Kidney (tissue), 13 donors: ENCODE measurements at regions not wholly inside any gene's neighbourhood (a gene's known extent, or its start where the extent isn't known, plus 50 kb on each side); places are given as distances from the start of the nearest gene placed in this dataset.

Source experiments
- DNase-seq, 5 donors: peaks; one replicate each; pipeline ENCODE4 v3.0.0-alpha.2; 2013 to 2020
- FAIRE-seq: peaks from 2 replicates; lab custom pipeline; 2012; peaks lifted over from hg19 to GRCh38; lab: Jason Lieb, UNC
- H3K27ac ChIP-seq, 2 donors: one replicate each; pipeline ENCODE4 v1.7.0; 2013; ENCODE audit warnings: low read depth in 2 of 2, low read length in 2 of 2, inconsistent platforms in 1 of 2
- H3K27me3 ChIP-seq: one replicate; pipeline ENCODE4 v1.7.1; 2013; ENCODE audit warnings: low read length, inconsistent platforms; ENCODE audit not compliant: control insufficient read depth, insufficient read depth
- H3K36me3 ChIP-seq, 3 donors: one replicate each; pipeline versions ENCODE4 v1.7.0 to v1.7.1; 2013; ENCODE audit warnings: low read length in 3 of 3, control low read depth in 1 of 3, inconsistent platforms in 1 of 3; ENCODE audit not compliant: insufficient read depth in 3 of 3, control insufficient read depth in 2 of 3
- H3K4me1 ChIP-seq, 3 donors: one replicate each; pipeline versions ENCODE4 v1.7.0 to v1.7.1; 2013; ENCODE audit warnings: low read length in 3 of 3, inconsistent platforms in 1 of 3, low read depth in 1 of 3; ENCODE audit not compliant: control insufficient read depth in 2 of 3, insufficient read depth in 2 of 3
- H3K4me3 ChIP-seq, 3 donors: one replicate each; pipeline versions ENCODE4 v1.7.0 to v1.8.1; 2013; ENCODE audit warnings: low read length in 3 of 3, control low read depth in 1 of 3, inconsistent platforms in 1 of 3
- H3K9ac ChIP-seq, 3 donors: one replicate each; pipeline versions ENCODE4 v1.7.0 to v1.7.1; 2013; ENCODE audit warnings: low read length in 3 of 3, control low read depth in 1 of 3, inconsistent platforms in 1 of 3
- H3K9me3 ChIP-seq, 3 donors: one replicate each; pipeline versions ENCODE4 v1.7.0 to v1.7.1; 2013; ENCODE audit warnings: low read length in 3 of 3, control low read depth in 1 of 3, inconsistent platforms in 1 of 3; ENCODE audit not compliant: control insufficient read depth in 2 of 3, insufficient read depth in 1 of 3
- CTCF ChIP-seq: IDR thresholded peaks from 3 replicates; pipeline ENCODE4 v1.5.1; 2012; ENCODE audit warnings: mild to moderate bottlenecking, moderate library complexity, borderline replicate concordance; ENCODE audit not compliant: insufficient read depth; ENCODE audit errors: extremely low read depth
- intact Hi-C: fragments of 100-400 bp; cut with DNase I; formaldehyde crosslinking; loops from one replicate; pipeline ENCODE4 v1.11.1; 2022
- donor health status: control.
- donor health status: control.
- donor health status: control.
- donor health status: control.
- donor health status: control.
- donor health status: DM: yes; HTN: yes; CAD: no.
- donor health status: Normal renal cell carcinoma (clear cell type).

GRCh38 chr6:133817460-133818047 lies 71.4 kb upstream of the TCF21 start:
- H3K36me3 ChIP-seq, result no peaks in the 10 kb centered on the region
- TF ChIP-seq CTCF, result peak; percentile 30
- H3K9me3 ChIP-seq, result no peaks in the 10 kb centered on the region
- no peaks in the 10 kb centered on the region for H3K4me1 ChIP-seq
- no peak overlapping the region for H3K9ac ChIP-seq
- intact Hi-C loops, result no loop called here
- H3K27ac ChIP-seq, result no peak overlapping the region
- DNase-seq (peak in 1 of 5 donors; percentile 15), FAIRE-seq (no peak)
- H3K27me3 ChIP-seq, result no peaks in the 10 kb centered on the region
- no peak overlapping the region for H3K4me3 ChIP-seq

GRCh38 chr6:133818320-133818719 lies 70.6 kb upstream of the TCF21 start:
- H3K9ac ChIP-seq, result no peak overlapping the region
- intact Hi-C loops, result no loop called here

GRCh38 chr6:133820208-133820607 lies 68.7 kb upstream of the TCF21 start:
- H3K4me3 ChIP-seq, result no peak overlapping the region
- FAIRE-seq (no peak), DNase-seq (no peak)
- H3K27me3 ChIP-seq, result no peaks in the 10 kb centered on the region
- TF ChIP-seq CTCF, result no peak
- H3K9ac ChIP-seq, result no peak overlapping the region
- no peaks in the 10 kb centered on the region for H3K9me3 ChIP-seq
- intact Hi-C loops, result no loop called here
- H3K36me3 ChIP-seq, result no peaks in the 10 kb centered on the region
- H3K27ac ChIP-seq, result no peak overlapping the region
- H3K4me1 ChIP-seq, result no peaks in the 10 kb centered on the region

More at GRCh38 chr6:133818320-133818719, 70.6 kb upstream of the TCF21 start:
- no peaks in the 10 kb centered on the region for H3K27me3 ChIP-seq
- no peak overlapping the region for H3K4me3 ChIP-seq
- H3K36me3 ChIP-seq, result no peaks in the 10 kb centered on the region
- DNase-seq, result no peak
- no peak for TF ChIP-seq CTCF
- H3K27ac ChIP-seq, result no peak overlapping the region
- FAIRE-seq, result no peak
- H3K4me1 ChIP-seq, result no peaks in the 10 kb centered on the region
- no peaks in the 10 kb centered on the region for H3K9me3 ChIP-seq

- Histone ChIP-seq H3K27ac (no peak overlapping the region), H3K27me3 (no peaks in the 10 kb centered on the region), H3K36me3 (no peaks in the 10 kb centered on the region), H3K4me1 (peaks cover 0 to 2% (median 0%) of the 10 kb centered on the region in 3 donors), H3K4me3 (no peak overlapping the region), H3K9ac (no peak overlapping the region), H3K9me3 (no peaks in the 10 kb centered on the region)
- DNase-seq (no peak), FAIRE-seq (no peak)
- TF ChIP-seq CTCF, result no peak
- intact Hi-C loops, result no loop called here
Measured at GRCh38 chr6:133827766-133828165, 61.1 kb upstream of the TCF21 start.
